Heart right ventricle (tissue), 16 donors: ENCODE measurements at regions not wholly inside any gene's neighbourhood (a gene's known extent, or its start where the extent isn't known, plus 50 kb on each side); places are given as distances from the start of the nearest gene placed in this dataset.

ENCODE experiments used
- ATAC-seq, 8 donors: fragments of 200-7000 bp; cut with Tn5 transposase; one replicate each; pipeline ENCODE4 v1.9.1; 2020; ENCODE audit warnings: mild to moderate bottlenecking in 8 of 8, moderate library complexity in 8 of 8, moderate number of reproducible peaks in 1 of 8
- DNase-seq, 2 donors: peaks; one replicate each; pipeline ENCODE4 v3.0.0-alpha.2; 2020
- H3K27ac ChIP-seq, 10 donors: fragments of 200-600 bp; sonication (generic) in 2 of 10; one replicate each; pipeline versions ENCODE4 v1.5.0 to v1.8.0; 2020 to 2022; ENCODE audit warnings: mild to moderate bottlenecking in 3 of 10
- H3K27me3 ChIP-seq, 7 donors: fragments of 200-600 bp; one replicate each; pipeline ENCODE4 v1.8.0; 2021 to 2022; ENCODE audit warnings: mild to moderate bottlenecking in 2 of 7
- H3K36me3 ChIP-seq, 9 donors: fragments of 200-600 bp; sonication (generic) in 1 of 9; one replicate each; pipeline versions ENCODE4 v1.5.0 to v1.8.0; 2020 to 2022; ENCODE audit warnings: mild to moderate bottlenecking in 2 of 9
- H3K4me1 ChIP-seq, 9 donors: fragments of 200-600 bp; sonication (generic) in 1 of 9; one replicate each; pipeline versions ENCODE4 v1.5.0 to v1.8.0; 2020 to 2022; ENCODE audit warnings: mild to moderate bottlenecking in 4 of 9
- H3K4me3 ChIP-seq, 10 donors: fragments of 200-600 bp; sonication (generic) in 2 of 10; one replicate each; pipeline versions ENCODE4 v1.5.0 to v1.8.0; 2020 to 2022; ENCODE audit warnings: mild to moderate bottlenecking in 7 of 10, moderate library complexity in 2 of 10
- H3K9me3 ChIP-seq, 11 donors: fragments of 200-600 bp in 10 of 11; sonication (generic) in 2 of 11; one replicate each; pipeline versions ENCODE4 v1.5.0 to v1.8.0; 2013 to 2022; ENCODE audit warnings: mild to moderate bottlenecking in 2 of 11, control low read depth in 1 of 11, moderate library complexity in 1 of 11
- WGBS, 2 donors: extraction: QIAGEN DNeasy Blood & Tissue Kit; methylation state at CpG; one replicate each; pipeline ENCODE4 v1.1.7; 2013; ENCODE audit warnings: inconsistent platforms in 1 of 2; 5-methylcytosine and 5-hydroxymethylcytosine counted together
- intact Hi-C, 10 donors: fragments of 100-400 bp; cut with DNase I; formaldehyde crosslinking; loops; one replicate each; pipeline versions ENCODE4 v1.11.1 to v1.14.2; 2022
- TF ChIP-seq, protein P1 (sequence below), 9 donors: fragments of 200-600 bp; sonication (generic) in 2 of 9; IDR thresholded peaks; one replicate each; pipeline versions ENCODE4 v1.5.0 to v1.8.0; 2021 to 2022; ENCODE audit warnings: antibody characterized with exemption in 9 of 9, mild to moderate bottlenecking in 5 of 9, moderate library complexity in 1 of 9
- donor health status: Arrhythmogenic right ventricular cardiomyopathy.
- donor health status: ischemic (EF 13 %, LVEDD 7.1; RV severe dilation, severe dysfunction).
- donor health status: healthy with polysubstance abuse.
- donor health status: DM: no; HTN: yes; CAD: no.
- donor health status: DM: no; HTN: no; CAD: no.
- donor health status: ischemic (EF 25% LVEDD 6.9; RV normal size, moderate dysfunction).
- donor health status: ischemic (EF 25% LVEDD 5.7; RV mildly dilated, moderate dysfunction).
- donor health status: healthy.
- donor health status: DM: yes; HTN: yes; CAD: no.
- donor health status: Ischemic cardiomyopathy.
- donor health status: ischemic (EF 35%, LVEDD 5.7; RV mildly dilated, moderate dysfunction).
- donor health status: nonischemic (EF 11% LVEDD 7.7; RV severe dilation, severe dysfunction).
- donor health status: DM: yes; HTN: yes; CAD: no.
- donor health status: PGD.
- donor health status: ischemic (EF 29% LVEDD 5.4; RV normal size, mild dysfunction).
- donor health status: nonischemic (EF 23%, LVEDD 6.1; RV moderate dilation, normal function).

GRCh38 chr3:76345878-76346277 lies 560.5 kb upstream of the ZNF717 start:
- no peaks in the 10 kb centered on the region for H3K36me3 ChIP-seq
- no peaks in the 10 kb centered on the region for H3K4me1 ChIP-seq
- TF ChIP-seq, protein P1, sequence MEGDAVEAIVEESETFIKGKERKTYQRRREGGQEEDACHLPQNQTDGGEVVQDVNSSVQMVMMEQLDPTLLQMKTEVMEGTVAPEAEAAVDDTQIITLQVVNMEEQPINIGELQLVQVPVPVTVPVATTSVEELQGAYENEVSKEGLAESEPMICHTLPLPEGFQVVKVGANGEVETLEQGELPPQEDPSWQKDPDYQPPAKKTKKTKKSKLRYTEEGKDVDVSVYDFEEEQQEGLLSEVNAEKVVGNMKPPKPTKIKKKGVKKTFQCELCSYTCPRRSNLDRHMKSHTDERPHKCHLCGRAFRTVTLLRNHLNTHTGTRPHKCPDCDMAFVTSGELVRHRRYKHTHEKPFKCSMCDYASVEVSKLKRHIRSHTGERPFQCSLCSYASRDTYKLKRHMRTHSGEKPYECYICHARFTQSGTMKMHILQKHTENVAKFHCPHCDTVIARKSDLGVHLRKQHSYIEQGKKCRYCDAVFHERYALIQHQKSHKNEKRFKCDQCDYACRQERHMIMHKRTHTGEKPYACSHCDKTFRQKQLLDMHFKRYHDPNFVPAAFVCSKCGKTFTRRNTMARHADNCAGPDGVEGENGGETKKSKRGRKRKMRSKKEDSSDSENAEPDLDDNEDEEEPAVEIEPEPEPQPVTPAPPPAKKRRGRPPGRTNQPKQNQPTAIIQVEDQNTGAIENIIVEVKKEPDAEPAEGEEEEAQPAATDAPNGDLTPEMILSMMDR (IDR thresholded peaks at IDR 0.05), result no peak
- no peak overlapping the region for H3K4me3 ChIP-seq
- ATAC-seq (no peak), DNase-seq (no peak)
- WGBS, 2 donors, result 58 to 60% methylated on average over 2 of the region's 2 CpGs
- H3K27me3 ChIP-seq, result no peaks in the 10 kb centered on the region
- intact Hi-C loops, result no loop called here
- H3K9me3 ChIP-seq, result peaks cover 0 to 3% (median 0%) of the 10 kb centered on the region in 11 donors
- no peak overlapping the region for H3K27ac ChIP-seq

GRCh38 chr3:76346690-76347089 lies 561.3 kb upstream of the ZNF717 start:
- Histone ChIP-seq H3K27ac (no peak overlapping the region), H3K36me3 (no peaks in the 10 kb centered on the region), H3K4me3 (no peak overlapping the region), H3K4me1 (no peaks in the 10 kb centered on the region), H3K9me3 (no peaks in the 10 kb centered on the region), H3K27me3 (no peaks in the 10 kb centered on the region)
- intact Hi-C loops, result no loop called here
- DNase-seq, result no peak
- ATAC-seq, result no peak
- TF ChIP-seq, protein P1 (IDR thresholded peaks at IDR 0.05), result no peak
- WGBS, 2 donors, result 83 to 93% methylated on average over 3 of the region's 3 CpGs

- Histone ChIP-seq H3K4me3 (no peak overlapping the region), H3K36me3 (no peaks in the 10 kb centered on the region), H3K9me3 (no peaks in the 10 kb centered on the region), H3K27me3 (no peaks in the 10 kb centered on the region), H3K4me1 (no peaks in the 10 kb centered on the region), H3K27ac (no peak overlapping the region)
- ATAC-seq (no peak), DNase-seq (no peak)
- TF ChIP-seq, protein P1 (IDR thresholded peaks at IDR 0.05), result no peak
- WGBS, 2 donors, result 77 to 85% methylated on average over 3 of the region's 3 CpGs
- intact Hi-C loops, result no loop called here
Observed at GRCh38 chr3:76349715-76350480, 564.5 kb upstream of the ZNF717 start.

- H3K4me1 ChIP-seq, result no peaks in the 10 kb centered on the region
- TF ChIP-seq, protein P1 (IDR thresholded peaks at IDR 0.05), result no peak
- no peak overlapping the region for H3K4me3 ChIP-seq
- no peaks in the 10 kb centered on the region for H3K9me3 ChIP-seq
- H3K27ac ChIP-seq, result no peak overlapping the region
- ATAC-seq (no peak), DNase-seq (no peak)
- H3K36me3 ChIP-seq, result no peaks in the 10 kb centered on the region
- no peaks in the 10 kb centered on the region for H3K27me3 ChIP-seq
- intact Hi-C loops, result no loop called here
- 50 to 63% methylated on average over 1 of the region's 1 CpG for WGBS, 2 donors
Observed at GRCh38 chr3:76352051-76352450, 566.7 kb upstream of the ZNF717 start.
